Endothelial cell of umbilical vein (primary cell): ENCODE measurements at regions not wholly inside any gene's neighbourhood (a gene's known extent, or its start where the extent isn't known, plus 50 kb on each side); places are given as distances from the start of the nearest gene placed in this dataset.

Source experiments
- BruUV-seq: library from RNA; stranded (reverse); fragments of 400-500 nt; replicated peaks from 2 replicates; lab custom pipeline; 2021; lab: Mats Ljungman, UMichigan
- CTCF ChIA-PET: fragments of 300-600, 350-600 bp; sonication (Branson Sonifier 250); formaldehyde crosslinking; loops from one replicate; lab custom pipeline; 2021; ENCODE audit warnings: antibody characterized with exemption, inconsistent platforms; lab: Charles Lee
- POLR2A ChIA-PET: fragments of 300-600, 350-600 bp; sonication (Branson Sonifier 250); formaldehyde crosslinking; loops from one replicate; lab custom pipeline; 2021; ENCODE audit warnings: antibody characterized with exemption, inconsistent platforms; lab: Charles Lee
- DNase-seq: peaks from one replicate; pipeline ENCODE4 v3.0.0-alpha.2; 2011; ENCODE audit warnings: low read depth, low spot score
- FAIRE-seq: peaks from 2 replicates; lab custom pipeline; 2011; peaks lifted over from hg19 to GRCh38; lab: Jason Lieb, UNC
- H2AFZ ChIP-seq: 2 replicates; pipeline ENCODE4 v1.6.0; 2012; ENCODE audit warnings: low read depth, low read length, control low read depth, inconsistent platforms
- H3K27ac ChIP-seq: 2 replicates; pipeline ENCODE4 v1.5.1; 2011; ENCODE audit warnings: low read depth, mild to moderate bottlenecking, control low read depth, low read length, moderate library complexity; ENCODE audit not compliant: insufficient read depth
- H3K27me3 ChIP-seq, 2 experiments: 2 replicates each; pipeline versions ENCODE4 v1.6.0 to v1.6.1; 2011; ENCODE audit warnings: low read length in 2 of 2, mixed read lengths in 1 of 2; ENCODE audit not compliant: control insufficient read depth in 2 of 2, insufficient read depth in 2 of 2
- H3K36me3 ChIP-seq, 2 experiments: 2 replicates in 1 of 2; 3 replicates in 1 of 2; pipeline ENCODE4 v1.5.1; 2011; ENCODE audit warnings: low read length in 2 of 2, mild to moderate bottlenecking in 1 of 2, moderate library complexity in 1 of 2; ENCODE audit not compliant: control insufficient read depth in 2 of 2, insufficient read depth in 2 of 2; ENCODE audit errors: extremely low read depth in 1 of 2
- H3K4me1 ChIP-seq: 3 replicates; pipeline ENCODE4 v1.5.1; 2011; ENCODE audit warnings: mild to moderate bottlenecking, low read length; ENCODE audit not compliant: control insufficient read depth, insufficient read depth; ENCODE audit errors: extremely low read depth
- H3K4me2 ChIP-seq: 2 replicates; pipeline ENCODE4 v1.6.1; 2011; ENCODE audit warnings: low read length, control low read depth, mixed read lengths; ENCODE audit not compliant: insufficient read depth
- H3K4me3 ChIP-seq, 3 experiments: fragments of 200-600 bp in 1 of 3; sonication (generic), shearing (Covaris generic) in 1 of 3; replicated peaks in 1 of 3; 2 replicates each; pipeline ENCODE4 v1.5.1; 2011 to 2016; ENCODE audit warnings: control low read depth in 3 of 3, low read length in 3 of 3, mild to moderate bottlenecking in 2 of 3, inconsistent platforms in 1 of 3, low read depth in 1 of 3, moderate library complexity in 1 of 3; ENCODE audit not compliant: insufficient read depth in 1 of 3
- H3K79me2 ChIP-seq: 2 replicates; pipeline ENCODE4 v1.6.0; 2012; ENCODE audit warnings: low read length, inconsistent platforms; ENCODE audit not compliant: control insufficient read depth, insufficient read depth
- H3K9ac ChIP-seq: replicated peaks from 2 replicates; pipeline ENCODE3; 2011; ENCODE audit warnings: low read length, control low read depth; ENCODE audit not compliant: insufficient read depth; ENCODE audit errors: extremely low read depth
- H3K9me1 ChIP-seq: replicated peaks from 3 replicates; pipeline ENCODE4 v1.6.0; 2011; ENCODE audit warnings: mild to moderate bottlenecking, low read length; ENCODE audit not compliant: control insufficient read depth, insufficient read depth; ENCODE audit errors: extremely low read depth
- H3K9me3 ChIP-seq: replicated peaks from 2 replicates; pipeline ENCODE4 v1.5.1; 2012; ENCODE audit warnings: low read length, inconsistent platforms; ENCODE audit not compliant: control insufficient read depth, insufficient read depth
- H4K20me1 ChIP-seq: replicated peaks from 2 replicates; pipeline ENCODE3; 2011; ENCODE audit warnings: mild to moderate bottlenecking, low read length; ENCODE audit not compliant: control insufficient read depth, insufficient read depth; ENCODE audit errors: extremely low read depth
- CTCF ChIP-seq, 2 donors: IDR thresholded peaks; 1 replicate in 1 of 2; 2 replicates in 1 of 2; pipeline ENCODE4 v1.5.1; 2011; ENCODE audit warnings: low read length in 2 of 2, mild to moderate bottlenecking in 2 of 2, moderate library complexity in 2 of 2, control low read depth in 1 of 2, inconsistent platforms in 1 of 2, low read depth in 1 of 2; ENCODE audit not compliant: insufficient read depth in 1 of 2; ENCODE audit errors: extremely low read depth in 1 of 2
- EZH2 ChIP-seq: IDR thresholded peaks from 2 replicates; pipeline ENCODE4 v1.6.1; 2012; ENCODE audit warnings: borderline replicate concordance, low read depth, mild to moderate bottlenecking, moderate library complexity, low read length, inconsistent platforms; ENCODE audit not compliant: severe bottlenecking
- FOS ChIP-seq: IDR thresholded peaks from 2 replicates; pipeline ENCODE4 v1.6.1; 2011; ENCODE audit warnings: mild to moderate bottlenecking, low read length, moderate library complexity, borderline replicate concordance; ENCODE audit not compliant: insufficient read depth
- GATA2 ChIP-seq: IDR thresholded peaks from 2 replicates; pipeline ENCODE4 v1.7.0; 2011; ENCODE audit warnings: low read depth, mild to moderate bottlenecking, moderate library complexity, mixed read lengths, low read length; ENCODE audit not compliant: insufficient read length, insufficient read depth
- JUN ChIP-seq: IDR thresholded peaks from 2 replicates; pipeline ENCODE4 v1.6.1; 2011; ENCODE audit warnings: borderline replicate concordance, low read depth; ENCODE audit not compliant: insufficient read length, insufficient read depth
- MAX ChIP-seq: IDR thresholded peaks from 2 replicates; pipeline ENCODE4 v1.6.1; 2011; ENCODE audit not compliant: insufficient read depth, insufficient read length
- MYC ChIP-seq: IDR thresholded peaks from one replicate; pipeline ENCODE4 v1.6.1; 2011; ENCODE audit warnings: mild to moderate bottlenecking, low read depth, low read length
- POLR2A ChIP-seq: IDR thresholded peaks from 2 replicates; pipeline ENCODE4 v1.6.1; 2012; ENCODE audit warnings: low read depth, mild to moderate bottlenecking, control low read depth, low read length
- POLR2AphosphoS5 ChIP-seq: IDR thresholded peaks from 2 replicates; pipeline ENCODE4 v1.6.1; 2012; ENCODE audit warnings: low read depth, mild to moderate bottlenecking, control low read depth, low read length, moderate library complexity; ENCODE audit not compliant: insufficient read depth
- dilution Hi-C: fragments of 300-500 bp; cut with MboI; formaldehyde crosslinking; loops from one replicate; pipeline ENCODE4 v1.15.0; 2019; ENCODE audit warnings: low sequenced_read_pairs; ENCODE audit not compliant: extremely low pct_ligation_motif_present
- intact Hi-C: fragments of 100-400 bp; cut with micrococcal nuclease; formaldehyde crosslinking; loops from one replicate; pipeline ENCODE4 v1.10.0; 2022

- ChIA-PET POLR2A (no interaction called here), CTCF (no interaction called here)
- no peaks in the 10 kb centered on the region for H3K27me3 ChIP-seq
- no peak overlapping the region for H3K27ac ChIP-seq
- no peak for FAIRE-seq
- intact Hi-C loops, result no loop called here
- H3K4me1 ChIP-seq, result no peaks in the 10 kb centered on the region
- no peak for TF ChIP-seq MAX
- TF ChIP-seq CTCF (IDR thresholded peaks at IDR 0.05; ENCODE audit: extremely low read depth in 1 of 2, insufficient read depth in 1 of 2, low read depth in 1 of 2, low read length in 2 of 2), result no peak
- no peak for TF ChIP-seq GATA2
- no peak for TF ChIP-seq JUN
- TF ChIP-seq POLR2AphosphoS5, result no peak
- no peak for TF ChIP-seq EZH2
- no peak for TF ChIP-seq FOS
- TF ChIP-seq POLR2A, result no peak
- TF ChIP-seq MYC, result no peak
- H3K9ac ChIP-seq, result no peak overlapping the region
- no peaks in the 10 kb centered on the region for H4K20me1 ChIP-seq
- H2AFZ ChIP-seq, result no peak overlapping the region
- no peaks in the 10 kb centered on the region for H3K9me3 ChIP-seq
- no TSS peak for BruUV-seq
- H3K4me3 ChIP-seq, result no peak overlapping the region
- H3K9me1 ChIP-seq, result no peaks in the 10 kb centered on the region
- DNase-seq, result no peak
- dilution Hi-C loops, result no loop called here
- no peaks in the 10 kb centered on the region for H3K79me2 ChIP-seq
- no peak overlapping the region for H3K4me2 ChIP-seq
- no peaks in the 10 kb centered on the region for H3K36me3 ChIP-seq
These were observed 387.9 kb downstream of the MATN1 start for GRCh38 chr1:30335389-30335996.
